ENCODE measurements at regions not wholly inside any gene's neighbourhood (a gene's known extent, or its start where the extent isn't known, plus 50 kb on each side); places are given as distances from the start of the nearest gene placed in this dataset.

- 91% methylated on average over 1 of the region's 1 CpG for WGBS (ENCODE audit: insufficient coverage)
- H3K4me3 ChIP-seq (ENCODE audit: low read length) = no peak overlapping the region
- no peaks in the 10 kb centered on the region for H3K9me3 Mint-ChIP-seq
- ATAC-seq (no peak), DNase-seq (no peak)
- H3K27me3 ChIP-seq (ENCODE audit: control insufficient read depth, insufficient read depth, low read length) = peaks cover 2% of the 10 kb centered on the region
- no peaks in the 10 kb centered on the region for H3K36me3 Mint-ChIP-seq
- H3K9me3 ChIP-seq (ENCODE audit: control insufficient read depth, insufficient read depth, low read length) = no peaks in the 10 kb centered on the region
- intact Hi-C loops (cut with micrococcal nuclease) = no loop called here
- no peak overlapping the region for H3K4me3 Mint-ChIP-seq
- no peaks in the 10 kb centered on the region for H3K4me1 Mint-ChIP-seq
- peaks cover 10 to 59% of the 10 kb centered on the region in 2 donors for H3K27me3 Mint-ChIP-seq (ENCODE audit: low read depth in 2 of 2)
- H3K27ac Mint-ChIP-seq = no peak overlapping the region
- no peak for TF ChIP-seq CTCF (IDR thresholded peaks at IDR 0.05)
- no peaks in the 10 kb centered on the region for H3K4me1 ChIP-seq (ENCODE audit: control insufficient read depth, insufficient read depth, low read length)
- H3K36me3 ChIP-seq (ENCODE audit: control insufficient read depth, insufficient read depth, low read length) = no peaks in the 10 kb centered on the region
- no peak overlapping the region for H3K27ac ChIP-seq (ENCODE audit: low read length)
These were observed 145.3 kb downstream of the SETD4 start for GRCh38 chr21:35915030-35915429.

- H3K9me3 Mint-ChIP-seq = no peaks in the 10 kb centered on the region
- Histone ChIP-seq H3K27ac (ENCODE audit: low read length) (no peak overlapping the region), H3K36me3 (ENCODE audit: control insufficient read depth, insufficient read depth, low read length) (no peaks in the 10 kb centered on the region), H3K27me3 (ENCODE audit: control insufficient read depth, insufficient read depth, low read length) (peaks cover 2% of the 10 kb centered on the region), H3K4me1 (ENCODE audit: control insufficient read depth, insufficient read depth, low read length) (no peaks in the 10 kb centered on the region), H3K9me3 (ENCODE audit: control insufficient read depth, insufficient read depth, low read length) (no peaks in the 10 kb centered on the region), H3K4me3 (ENCODE audit: low read length) (no peak overlapping the region)
- H3K27ac Mint-ChIP-seq = no peak overlapping the region
- peaks cover 8 to 48% of the 10 kb centered on the region in 2 donors for H3K27me3 Mint-ChIP-seq (ENCODE audit: low read depth in 2 of 2)
- H3K4me3 Mint-ChIP-seq = no peak overlapping the region
- H3K36me3 Mint-ChIP-seq = no peaks in the 10 kb centered on the region
- ATAC-seq = no peak
- H3K4me1 Mint-ChIP-seq = no peaks in the 10 kb centered on the region
- no peak for DNase-seq
- intact Hi-C loops (cut with micrococcal nuclease) = no loop called here
- no peak for TF ChIP-seq CTCF (IDR thresholded peaks at IDR 0.05)
- WGBS (ENCODE audit: insufficient coverage) = 84% methylated on average over 4 of the region's 4 CpGs
These were observed 148.7 kb downstream of the SETD4 start for GRCh38 chr21:35911412-35912191.

GRCh38 chr21:35909456-35910223 lies 150.7 kb downstream of the SETD4 start:
- H3K4me3 Mint-ChIP-seq = no peak overlapping the region
- H3K36me3 ChIP-seq (ENCODE audit: control insufficient read depth, insufficient read depth, low read length) = no peaks in the 10 kb centered on the region
- H3K27ac ChIP-seq (ENCODE audit: low read length) = no peak overlapping the region
- H3K27me3 ChIP-seq (ENCODE audit: control insufficient read depth, insufficient read depth, low read length) = peaks cover 2% of the 10 kb centered on the region
- no peaks in the 10 kb centered on the region for H3K4me1 Mint-ChIP-seq
- H3K9me3 Mint-ChIP-seq = no peaks in the 10 kb centered on the region
- ATAC-seq (no peak), DNase-seq (no peak)
- no CpG with 5 or more reads among the region's 1 CpG for WGBS (ENCODE audit: insufficient coverage)
- intact Hi-C loops (cut with micrococcal nuclease) = no loop called here
- H3K4me3 ChIP-seq (ENCODE audit: low read length) = no peak overlapping the region
- TF ChIP-seq CTCF (IDR thresholded peaks at IDR 0.05) = no peak
- H3K36me3 Mint-ChIP-seq = no peaks in the 10 kb centered on the region
- peaks cover 10 to 43% of the 10 kb centered on the region in 2 donors for H3K27me3 Mint-ChIP-seq (ENCODE audit: low read depth in 2 of 2)
- no peak overlapping the region for H3K27ac Mint-ChIP-seq
- H3K4me1 ChIP-seq (ENCODE audit: control insufficient read depth, insufficient read depth, low read length) = no peaks in the 10 kb centered on the region
- H3K9me3 ChIP-seq (ENCODE audit: control insufficient read depth, insufficient read depth, low read length) = no peaks in the 10 kb centered on the region

All from natural killer cell (primary cell).